IMR-90 (cell line): ENCODE measurements at regions not wholly inside any gene's neighbourhood (a gene's known extent, or its start where the extent isn't known, plus 50 kb on each side); places are given as distances from the start of the nearest gene placed in this dataset.

Experiments
- CEBPB ChIP-seq: IDR thresholded peaks from 2 replicates; pipeline ENCODE4 v1.6.1; 2012; ENCODE audit warnings: low read depth, low read length, improper control_type of control experiment
- CHD1 ChIP-seq: IDR thresholded peaks from 2 replicates; pipeline ENCODE4 v1.6.1; 2012; ENCODE audit warnings: low read depth, low read length, improper control_type of control experiment
- CTCF ChIP-seq: conservative IDR thresholded peaks from 2 replicates; pipeline ENCODE4 v1.5.1; 2012; ENCODE audit warnings: mild to moderate bottlenecking, low read depth, low read length, improper control_type of control experiment
- MAFK ChIP-seq: IDR thresholded peaks from 2 replicates; pipeline ENCODE4 v1.6.1; 2012; ENCODE audit warnings: low read depth, low read length, improper control_type of control experiment
- MAZ ChIP-seq: IDR thresholded peaks from 2 replicates; pipeline ENCODE4 v1.6.1; 2012; ENCODE audit warnings: low read depth, mild to moderate bottlenecking, low read length, improper control_type of control experiment, moderate library complexity, borderline replicate concordance
- MXI1 ChIP-seq: IDR thresholded peaks from 2 replicates; pipeline ENCODE4 v1.6.1; 2012; ENCODE audit warnings: low read depth, mild to moderate bottlenecking, low read length, moderate library complexity, borderline replicate concordance
- POLR2A ChIP-seq: IDR thresholded peaks from 2 replicates; pipeline ENCODE4 v1.6.1; 2012; ENCODE audit warnings: mild to moderate bottlenecking, low read depth, low read length
- RAD21 ChIP-seq: IDR thresholded peaks from 2 replicates; pipeline ENCODE4 v1.6.1; 2012; ENCODE audit warnings: low read length, improper control_type of control experiment
- RCOR1 ChIP-seq: IDR thresholded peaks from 2 replicates; pipeline ENCODE4 v1.6.1; 2012; ENCODE audit warnings: mild to moderate bottlenecking, low read length, improper control_type of control experiment; ENCODE audit not compliant: insufficient replicate concordance
- RFX5 ChIP-seq: IDR thresholded peaks from 2 replicates; pipeline ENCODE4 v1.8.0; 2012; ENCODE audit warnings: low read depth, mild to moderate bottlenecking, low read length, moderate library complexity
- SMC3 ChIP-seq: fragments of 150-350 bp; IDR thresholded peaks from 2 replicates; pipeline ENCODE4 v1.6.1; 2016; ENCODE audit warnings: low read depth, mild to moderate bottlenecking, antibody characterized with exemption, low read length, moderate library complexity

GRCh38 chr4:18638031-18638430 lies 616.5 kb upstream of the LCORL start:
- no peak for TF ChIP-seq MXI1
- no peak for TF ChIP-seq POLR2A
- no peak for TF ChIP-seq CTCF
- no peak for TF ChIP-seq MAZ
- no peak for TF ChIP-seq RCOR1
- no peak for TF ChIP-seq RFX5
- TF ChIP-seq RAD21: no peak
- TF ChIP-seq MAFK: no peak
- TF ChIP-seq CHD1: no peak
- TF ChIP-seq SMC3: no peak
- TF ChIP-seq CEBPB: no peak
